NCI-H774 (cell line): ENCODE measurements at regions not wholly inside any gene's neighbourhood (a gene's known extent, or its start where the extent isn't known, plus 50 kb on each side); places are given as distances from the start of the nearest gene placed in this dataset.
"Not testable (repeated sequence)": the region's sequence is repeated elsewhere in the genome, so short reads cannot be mapped to it uniquely, and the experiment has no call there.

Source experiments
- DNase-seq: peaks from one replicate; lab custom pipeline; 2025; lab: John Stamatoyannopoulos, UW

GRCh38 chr4:66376921-66377320 lies 706.6 kb upstream of the EPHA5 start:
- DNase-seq, result no peak

- no peak for DNase-seq
These were observed 706.1 kb upstream of the EPHA5 start for GRCh38 chr4:66376396-66376795.

GRCh38 chr4:66373268-66373667 lies 703.0 kb upstream of the EPHA5 start:
- DNase-seq, result no peak

- DNase-seq, result no peak
These were observed 702.4 kb upstream of the EPHA5 start for GRCh38 chr4:66372706-66373105.

GRCh38 chr4:66367043-66367660 lies 696.9 kb upstream of the EPHA5 start:
- no peak for DNase-seq

- DNase-seq, result not testable (repeated sequence)
These were observed 690.1 kb upstream of the EPHA5 start for GRCh38 chr4:66360395-66360794.

- DNase-seq, result no peak
These were observed 687.0 kb upstream of the EPHA5 start for GRCh38 chr4:66357316-66357715.

GRCh38 chr4:66355328-66355727 lies 685.0 kb upstream of the EPHA5 start:
- DNase-seq, result no peak

- DNase-seq, result no peak
These were observed 681.5 kb upstream of the EPHA5 start for GRCh38 chr4:66351761-66352160.

- no peak for DNase-seq
These were observed 670.1 kb upstream of the EPHA5 start for GRCh38 chr4:66340286-66340893.

GRCh38 chr4:66339007-66339406 lies 668.7 kb upstream of the EPHA5 start:
- no peak for DNase-seq

GRCh38 chr4:66331761-66332160 lies 661.5 kb upstream of the EPHA5 start:
- DNase-seq, result no peak

GRCh38 chr4:66330125-66330524 lies 659.8 kb upstream of the EPHA5 start:
- no peak for DNase-seq

- DNase-seq, result no peak
These were observed 658.7 kb upstream of the EPHA5 start for GRCh38 chr4:66328803-66329574.

- no peak for DNase-seq
These were observed 637.6 kb upstream of the EPHA5 start for GRCh38 chr4:66307641-66308438.

GRCh38 chr4:66300336-66300934 lies 630.1 kb upstream of the EPHA5 start:
- no peak for DNase-seq

- no peak for DNase-seq
These were observed 628.3 kb upstream of the EPHA5 start for GRCh38 chr4:66298569-66298968.

GRCh38 chr4:66297703-66298102 lies 627.4 kb upstream of the EPHA5 start:
- DNase-seq, result no peak

- no peak for DNase-seq
These were observed 624.3 kb upstream of the EPHA5 start for GRCh38 chr4:66294638-66295037.

- DNase-seq, result no peak
These were observed 614.7 kb upstream of the EPHA5 start for GRCh38 chr4:66284991-66285451.

- DNase-seq, result no peak
These were observed 608.8 kb upstream of the EPHA5 start for GRCh38 chr4:66279084-66279483.
